K562 (cell line): ENCODE measurements at regions not wholly inside any gene's neighbourhood (a gene's known extent, or its start where the extent isn't known, plus 50 kb on each side); places are given as distances from the start of the nearest gene placed in this dataset.

Experiments
- FOS ChIP-seq: IDR thresholded peaks from 3 replicates; pipeline ENCODE4 v1.6.1; 2011; ENCODE audit not compliant: insufficient read length; ENCODE audit errors: extremely low read depth
- MAFF ChIP-seq: IDR thresholded peaks from 2 replicates; pipeline ENCODE4 v1.6.1; 2012; ENCODE audit warnings: low read length, improper control_type of control experiment
- NRF1 ChIP-seq, 2 experiments: fragments of 450-650 bp; IDR thresholded peaks in 1 of 2; conservative IDR thresholded peaks in 1 of 2; 2 replicates each; pipeline ENCODE4 v1.6.1; 2014; ENCODE audit warnings: mild to moderate bottlenecking in 2 of 2
- ZNF668 ChIP-seq: fragments of 250-450 bp; sonication (Bioruptor Pico); IDR thresholded peaks from 2 replicates; pipeline ENCODE4 v1.8.0; 2022; ENCODE audit warnings: mild to moderate bottlenecking, inconsistent platforms
- TF ChIP-seq, protein P1 (sequence below), 2 experiments: fragments of 450-650 bp; IDR thresholded peaks; 2 replicates each; pipeline ENCODE4 v1.6.1; 2018; ENCODE audit warnings: mild to moderate bottlenecking in 2 of 2, low read depth in 1 of 2; ENCODE audit not compliant: partially characterized antibody in 2 of 2
- TF ChIP-seq, protein P2 (sequence below): sonication (generic); formaldehyde crosslinking; IDR thresholded peaks from 2 replicates; pipeline ENCODE4 v1.4.0; 2020; ENCODE audit warnings: mild to moderate bottlenecking, missing genetic modification reagents
- TF ChIP-seq, protein P3 (sequence below): sonication (generic); formaldehyde crosslinking; IDR thresholded peaks from 2 replicates; pipeline ENCODE4 v1.8.0; 2022; ENCODE audit warnings: mild to moderate bottlenecking, missing genetic modification reagents

DNA sequence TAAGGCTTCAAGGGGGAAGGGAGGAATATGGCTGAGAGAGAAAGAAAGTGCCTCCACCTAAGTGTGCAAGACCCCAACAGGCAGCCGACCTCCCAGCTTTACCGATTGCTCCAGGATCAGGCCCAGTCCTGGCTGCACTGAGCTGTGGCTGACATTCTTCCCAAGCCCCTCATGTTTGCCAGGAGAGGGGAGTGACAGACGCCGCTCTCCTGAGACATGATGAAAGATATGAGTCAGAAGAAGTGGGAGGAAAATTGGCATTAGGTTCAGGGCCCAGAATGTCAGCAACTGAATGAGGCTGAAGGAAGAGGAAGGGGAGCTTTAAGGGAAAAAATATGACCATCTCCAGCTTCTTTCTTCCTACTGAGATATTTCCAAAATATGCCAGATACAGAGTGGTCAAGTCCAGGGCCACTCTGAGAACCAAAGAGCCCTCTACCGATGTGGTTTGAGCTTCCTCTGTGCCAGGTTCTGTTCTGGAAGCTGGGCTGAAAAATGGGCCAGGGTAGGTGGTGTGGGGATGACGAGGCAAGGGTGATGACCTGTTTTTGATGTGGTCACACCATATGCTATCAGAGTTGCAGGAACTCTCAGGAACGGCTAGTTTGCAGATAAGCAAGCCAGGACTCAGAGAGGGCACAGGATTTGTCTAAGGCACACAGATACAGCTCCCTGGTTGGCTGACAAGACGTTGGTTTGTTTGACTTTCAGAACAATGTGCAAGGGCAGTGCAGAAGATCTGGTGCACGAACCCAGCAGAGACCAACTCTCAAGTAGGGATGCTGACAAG lies 176.7 kb downstream of the SOX9 start (continued):
- TF ChIP-seq, protein P1, sequence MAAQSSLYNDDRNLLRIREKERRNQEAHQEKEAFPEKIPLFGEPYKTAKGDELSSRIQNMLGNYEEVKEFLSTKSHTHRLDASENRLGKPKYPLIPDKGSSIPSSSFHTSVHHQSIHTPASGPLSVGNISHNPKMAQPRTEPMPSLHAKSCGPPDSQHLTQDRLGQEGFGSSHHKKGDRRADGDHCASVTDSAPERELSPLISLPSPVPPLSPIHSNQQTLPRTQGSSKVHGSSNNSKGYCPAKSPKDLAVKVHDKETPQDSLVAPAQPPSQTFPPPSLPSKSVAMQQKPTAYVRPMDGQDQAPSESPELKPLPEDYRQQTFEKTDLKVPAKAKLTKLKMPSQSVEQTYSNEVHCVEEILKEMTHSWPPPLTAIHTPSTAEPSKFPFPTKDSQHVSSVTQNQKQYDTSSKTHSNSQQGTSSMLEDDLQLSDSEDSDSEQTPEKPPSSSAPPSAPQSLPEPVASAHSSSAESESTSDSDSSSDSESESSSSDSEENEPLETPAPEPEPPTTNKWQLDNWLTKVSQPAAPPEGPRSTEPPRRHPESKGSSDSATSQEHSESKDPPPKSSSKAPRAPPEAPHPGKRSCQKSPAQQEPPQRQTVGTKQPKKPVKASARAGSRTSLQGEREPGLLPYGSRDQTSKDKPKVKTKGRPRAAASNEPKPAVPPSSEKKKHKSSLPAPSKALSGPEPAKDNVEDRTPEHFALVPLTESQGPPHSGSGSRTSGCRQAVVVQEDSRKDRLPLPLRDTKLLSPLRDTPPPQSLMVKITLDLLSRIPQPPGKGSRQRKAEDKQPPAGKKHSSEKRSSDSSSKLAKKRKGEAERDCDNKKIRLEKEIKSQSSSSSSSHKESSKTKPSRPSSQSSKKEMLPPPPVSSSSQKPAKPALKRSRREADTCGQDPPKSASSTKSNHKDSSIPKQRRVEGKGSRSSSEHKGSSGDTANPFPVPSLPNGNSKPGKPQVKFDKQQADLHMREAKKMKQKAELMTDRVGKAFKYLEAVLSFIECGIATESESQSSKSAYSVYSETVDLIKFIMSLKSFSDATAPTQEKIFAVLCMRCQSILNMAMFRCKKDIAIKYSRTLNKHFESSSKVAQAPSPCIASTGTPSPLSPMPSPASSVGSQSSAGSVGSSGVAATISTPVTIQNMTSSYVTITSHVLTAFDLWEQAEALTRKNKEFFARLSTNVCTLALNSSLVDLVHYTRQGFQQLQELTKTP (IDR thresholded peaks at IDR 0.05; ENCODE audit: low read depth in 1 of 2, partially characterized antibody in 2 of 2), result no peak
- TF ChIP-seq NRF1 (conservative IDR thresholded peaks at IDR 0.05 in 1 of 2, IDR thresholded peaks at IDR 0.05 in 1 of 2) (no peak), ZNF668 (CRISPR knock-in tag) (no peak), MAFF (no peak), FOS (no peak)
- TF ChIP-seq, protein P2, sequence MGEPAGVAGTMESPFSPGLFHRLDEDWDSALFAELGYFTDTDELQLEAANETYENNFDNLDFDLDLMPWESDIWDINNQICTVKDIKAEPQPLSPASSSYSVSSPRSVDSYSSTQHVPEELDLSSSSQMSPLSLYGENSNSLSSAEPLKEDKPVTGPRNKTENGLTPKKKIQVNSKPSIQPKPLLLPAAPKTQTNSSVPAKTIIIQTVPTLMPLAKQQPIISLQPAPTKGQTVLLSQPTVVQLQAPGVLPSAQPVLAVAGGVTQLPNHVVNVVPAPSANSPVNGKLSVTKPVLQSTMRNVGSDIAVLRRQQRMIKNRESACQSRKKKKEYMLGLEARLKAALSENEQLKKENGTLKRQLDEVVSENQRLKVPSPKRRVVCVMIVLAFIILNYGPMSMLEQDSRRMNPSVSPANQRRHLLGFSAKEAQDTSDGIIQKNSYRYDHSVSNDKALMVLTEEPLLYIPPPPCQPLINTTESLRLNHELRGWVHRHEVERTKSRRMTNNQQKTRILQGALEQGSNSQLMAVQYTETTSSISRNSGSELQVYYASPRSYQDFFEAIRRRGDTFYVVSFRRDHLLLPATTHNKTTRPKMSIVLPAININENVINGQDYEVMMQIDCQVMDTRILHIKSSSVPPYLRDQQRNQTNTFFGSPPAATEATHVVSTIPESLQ (CRISPR knock-in tag), result no peak
- TF ChIP-seq, protein P3, sequence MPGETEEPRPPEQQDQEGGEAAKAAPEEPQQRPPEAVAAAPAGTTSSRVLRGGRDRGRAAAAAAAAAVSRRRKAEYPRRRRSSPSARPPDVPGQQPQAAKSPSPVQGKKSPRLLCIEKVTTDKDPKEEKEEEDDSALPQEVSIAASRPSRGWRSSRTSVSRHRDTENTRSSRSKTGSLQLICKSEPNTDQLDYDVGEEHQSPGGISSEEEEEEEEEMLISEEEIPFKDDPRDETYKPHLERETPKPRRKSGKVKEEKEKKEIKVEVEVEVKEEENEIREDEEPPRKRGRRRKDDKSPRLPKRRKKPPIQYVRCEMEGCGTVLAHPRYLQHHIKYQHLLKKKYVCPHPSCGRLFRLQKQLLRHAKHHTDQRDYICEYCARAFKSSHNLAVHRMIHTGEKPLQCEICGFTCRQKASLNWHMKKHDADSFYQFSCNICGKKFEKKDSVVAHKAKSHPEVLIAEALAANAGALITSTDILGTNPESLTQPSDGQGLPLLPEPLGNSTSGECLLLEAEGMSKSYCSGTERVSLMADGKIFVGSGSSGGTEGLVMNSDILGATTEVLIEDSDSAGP, result no peak
